SJSA1 (cell line): ENCODE measurements at regions not wholly inside any gene's neighbourhood (a gene's known extent, or its start where the extent isn't known, plus 50 kb on each side); places are given as distances from the start of the nearest gene placed in this dataset.

Experiments used
- DNase-seq, 2 experiments: peaks; one replicate each; pipeline ENCODE4 v3.0.0-alpha.2; 2015 to 2020; ENCODE audit warnings: low spot score in 2 of 2, low read depth in 1 of 2
- H3K27ac ChIP-seq: fragments of 250-450 bp; sonication (Bioruptor Pico); 2 replicates; pipeline ENCODE4 v1.5.1; 2020; ENCODE audit warnings: mild to moderate bottlenecking, moderate library complexity
- H3K27me3 ChIP-seq: fragments of 250-450 bp; sonication (Bioruptor Pico); replicated peaks from 2 replicates; pipeline ENCODE4 v1.5.1; 2020; ENCODE audit warnings: mild to moderate bottlenecking, moderate library complexity
- H3K36me3 ChIP-seq: fragments of 250-450 bp; sonication (Bioruptor Pico); 2 replicates; pipeline ENCODE4 v1.5.1; 2020; ENCODE audit warnings: mild to moderate bottlenecking
- H3K4me1 ChIP-seq: fragments of 250-450 bp; sonication (Bioruptor Pico); replicated peaks from 2 replicates; pipeline ENCODE4 v1.6.1; 2021; ENCODE audit warnings: mild to moderate bottlenecking
- H3K4me3 ChIP-seq: fragments of 250-450 bp; sonication (Bioruptor Pico); 2 replicates; pipeline ENCODE4 v1.5.1; 2020; ENCODE audit warnings: mild to moderate bottlenecking
- H3K9me3 ChIP-seq: fragments of 250-450 bp; sonication (Bioruptor Pico); replicated peaks from 2 replicates; pipeline ENCODE4 v1.5.1; 2020; ENCODE audit warnings: mild to moderate bottlenecking

GRCh38 chr16:85984947-85985451 is 86.0 kb downstream of the IRF8 start:
- Histone ChIP-seq H3K9me3 (no peaks in the 10 kb centered on the region), H3K36me3 (no peaks in the 10 kb centered on the region), H3K27me3 (0 out of 2 replicates have a peak, but pooled peaks cover 9% of the 10 kb centered on the region), H3K4me3 (no peak overlapping the region), H3K27ac (no peak overlapping the region), H3K4me1 (peaks cover 6% of the 10 kb centered on the region)
- no peak for DNase-seq

GRCh38 chr16:85986931-85987749 is 88.2 kb downstream of the IRF8 start:
- Histone ChIP-seq H3K27ac (no peak overlapping the region), H3K9me3 (no peaks in the 10 kb centered on the region), H3K4me1 (peaks cover 10% of the 10 kb centered on the region), H3K4me3 (no peak overlapping the region), H3K36me3 (no peaks in the 10 kb centered on the region), H3K27me3 (0 out of 2 replicates have a peak, but pooled peaks cover 4% of the 10 kb centered on the region)
- no peak for DNase-seq

GRCh38 chr16:85987750-85988078 is 88.8 kb downstream of the IRF8 start:
- Histone ChIP-seq H3K27me3 (0 out of 2 replicates have a peak, but pooled peaks cover 4% of the 10 kb centered on the region), H3K27ac (no peak overlapping the region), H3K4me3 (no peak overlapping the region), H3K9me3 (no peaks in the 10 kb centered on the region), H3K36me3 (no peaks in the 10 kb centered on the region), H3K4me1 (peaks cover 10% of the 10 kb centered on the region)
- DNase-seq = no peak

GRCh38 chr16:85988306-85988705 is 89.3 kb downstream of the IRF8 start:
- Histone ChIP-seq H3K27me3 (0 out of 2 replicates have a peak, but pooled peaks cover 4% of the 10 kb centered on the region), H3K4me3 (no peak overlapping the region)
- no peak for DNase-seq

GRCh38 chr16:85988723-85989313 is 89.9 kb downstream of the IRF8 start:
- Histone ChIP-seq H3K36me3 (no peaks in the 10 kb centered on the region), H3K4me3 (no peak overlapping the region), H3K4me1 (peaks cover 10% of the 10 kb centered on the region), H3K9me3 (no peaks in the 10 kb centered on the region), H3K27me3 (0 out of 2 replicates have a peak, but pooled peaks cover 4% of the 10 kb centered on the region), H3K27ac (no peak overlapping the region)
- no peak for DNase-seq

More at GRCh38 chr16:85988306-85988705, 89.3 kb downstream of the IRF8 start:
- Histone ChIP-seq H3K4me1 (peaks cover 10% of the 10 kb centered on the region), H3K27ac (no peak overlapping the region), H3K36me3 (no peaks in the 10 kb centered on the region), H3K9me3 (no peaks in the 10 kb centered on the region)

- H3K9me3 ChIP-seq = no peaks in the 10 kb centered on the region
- no peak for DNase-seq
- H3K4me3 ChIP-seq = no peak overlapping the region
Measured at GRCh38 chr16:85989376-85989775, 90.4 kb downstream of the IRF8 start.

GRCh38 chr16:85989863-85990643 is 91.1 kb downstream of the IRF8 start:
- Histone ChIP-seq H3K36me3 (no peaks in the 10 kb centered on the region), H3K9me3 (no peaks in the 10 kb centered on the region), H3K27ac (peak overlapping the region; percentile 34; the same call in 1 of the 2 replicates), H3K4me1 (peaks cover 10% of the 10 kb centered on the region), H3K27me3 (no peaks in the 10 kb centered on the region), H3K4me3 (no peak overlapping the region)
- DNase-seq = peak in 1 of 2 experiments; percentile 60

More at GRCh38 chr16:85989376-85989775, 90.4 kb downstream of the IRF8 start:
- Histone ChIP-seq H3K27me3 (0 out of 2 replicates have a peak, but pooled peaks cover 2% of the 10 kb centered on the region), H3K27ac (no peak overlapping the region), H3K36me3 (no peaks in the 10 kb centered on the region), H3K4me1 (peaks cover 10% of the 10 kb centered on the region)

- DNase-seq = no peak
- no peaks in the 10 kb centered on the region for H3K27me3 ChIP-seq
Measured at GRCh38 chr16:85990861-85991301, 91.9 kb downstream of the IRF8 start.

GRCh38 chr16:85991425-85991824 is 92.5 kb downstream of the IRF8 start:
- H3K27me3 ChIP-seq = no peaks in the 10 kb centered on the region; the same call in 1 of the 2 replicates

More at GRCh38 chr16:85990861-85991301, 91.9 kb downstream of the IRF8 start:
- Histone ChIP-seq H3K9me3 (no peaks in the 10 kb centered on the region), H3K27ac (no peak overlapping the region), H3K36me3 (no peaks in the 10 kb centered on the region), H3K4me3 (no peak overlapping the region), H3K4me1 (peaks cover 10% of the 10 kb centered on the region)

GRCh38 chr16:85991856-85992255 is 92.9 kb downstream of the IRF8 start:
- H3K27ac ChIP-seq = no peak overlapping the region
- no peaks in the 10 kb centered on the region for H3K9me3 ChIP-seq
- H3K4me1 ChIP-seq = peaks cover 10% of the 10 kb centered on the region
- no peaks in the 10 kb centered on the region for H3K36me3 ChIP-seq
- no peaks in the 10 kb centered on the region; the same call in 1 of the 2 replicates for H3K27me3 ChIP-seq
- no peak overlapping the region for H3K4me3 ChIP-seq
- DNase-seq = no peak

More at GRCh38 chr16:85991425-85991824, 92.5 kb downstream of the IRF8 start:
- Histone ChIP-seq H3K9me3 (no peaks in the 10 kb centered on the region), H3K27ac (no peak overlapping the region), H3K4me1 (peaks cover 10% of the 10 kb centered on the region), H3K4me3 (no peak overlapping the region), H3K36me3 (no peaks in the 10 kb centered on the region)
- no peak for DNase-seq

- Histone ChIP-seq H3K36me3 (no peaks in the 10 kb centered on the region), H3K27ac (no peak overlapping the region), H3K27me3 (no peaks in the 10 kb centered on the region; the same call in 1 of the 2 replicates), H3K4me3 (no peak overlapping the region), H3K4me1 (peaks cover 10% of the 10 kb centered on the region), H3K9me3 (no peaks in the 10 kb centered on the region)
- DNase-seq = no peak
Measured at GRCh38 chr16:85992359-85992758, 93.4 kb downstream of the IRF8 start.

- no peaks in the 10 kb centered on the region for H3K9me3 ChIP-seq
- H3K36me3 ChIP-seq = no peaks in the 10 kb centered on the region
- H3K4me3 ChIP-seq = no peak overlapping the region
- no peak overlapping the region for H3K27ac ChIP-seq
- no peak for DNase-seq
- peaks cover 10% of the 10 kb centered on the region for H3K4me1 ChIP-seq
- H3K27me3 ChIP-seq = no peaks in the 10 kb centered on the region; the same call in 1 of the 2 replicates
Measured at GRCh38 chr16:85992779-85993178, 93.8 kb downstream of the IRF8 start.
